Posterior cingulate gyrus (tissue), 11 donors: ENCODE measurements at regions not wholly inside any gene's neighbourhood (a gene's known extent, or its start where the extent isn't known, plus 50 kb on each side); places are given as distances from the start of the nearest gene placed in this dataset.
"Not testable (repeated sequence)": the region's sequence is repeated elsewhere in the genome, so short reads cannot be mapped to it uniquely, and the experiment has no call there.

Experiments used
- DNase-seq, 10 donors: peaks; one replicate each; pipeline versions ENCODE4 v3.0.0 to v3.0.0-alpha.2; 2020 to 2021; ENCODE audit warnings: mixed read lengths in 3 of 10
- intact Hi-C: fragments of 100-400 bp; cut with DNase I; formaldehyde crosslinking; loops from one replicate; pipeline ENCODE4 v1.15.1; 2023

DNA sequence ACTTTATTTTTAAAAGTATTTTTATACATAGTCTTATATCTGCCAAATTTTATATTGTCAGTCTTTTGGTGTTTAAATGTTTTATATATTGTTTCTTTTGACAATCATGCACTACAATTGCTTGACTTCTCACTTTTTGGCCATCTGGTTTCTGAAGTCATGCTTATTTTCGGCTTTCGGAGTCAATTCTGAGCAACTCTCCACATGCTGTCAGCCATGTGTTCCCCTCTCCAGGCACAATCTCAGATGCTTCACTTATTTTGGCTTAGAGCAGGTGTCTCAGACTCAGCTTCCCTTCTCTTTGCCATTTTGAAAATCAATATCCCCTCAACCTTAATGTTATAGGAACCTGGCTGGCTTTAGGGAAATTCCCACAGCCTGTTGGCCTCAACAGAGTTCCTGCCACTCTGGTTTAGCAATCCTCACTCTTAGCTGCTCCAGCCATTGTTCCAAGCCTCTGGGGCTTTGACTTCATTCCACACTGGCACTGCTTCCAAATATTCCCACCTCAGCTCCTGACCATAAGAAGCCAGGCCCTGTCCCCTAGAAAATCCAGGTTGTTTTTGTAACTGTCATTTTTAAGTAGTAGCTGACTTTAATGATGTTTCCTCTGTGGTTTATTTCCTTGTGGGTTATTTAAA, 125.5 kb upstream of the FAR2 start:
- intact Hi-C loops, result no loop called here
- DNase-seq, result no peak

DNA sequence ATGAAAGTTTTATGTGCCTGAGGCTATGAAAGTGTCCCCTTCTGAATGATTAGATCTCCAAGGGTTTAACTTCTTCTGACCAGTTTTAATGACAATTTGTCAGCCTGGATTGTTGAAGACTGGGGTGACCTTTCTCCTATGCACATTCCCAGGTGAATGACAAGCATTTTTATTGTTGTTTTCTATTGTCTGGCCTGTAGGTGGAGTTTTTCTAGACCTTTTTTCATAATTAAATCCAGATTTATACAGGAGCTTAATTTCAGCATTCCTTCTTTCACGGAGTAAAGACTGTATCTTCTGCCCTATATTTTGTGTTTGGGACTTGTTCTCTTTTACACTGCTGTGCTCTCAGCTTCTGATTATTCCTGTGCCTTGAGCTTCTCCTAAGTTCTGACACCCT, 125.0 kb upstream of the FAR2 start:
- intact Hi-C loops, result no loop called here
- no peak for DNase-seq

DNA sequence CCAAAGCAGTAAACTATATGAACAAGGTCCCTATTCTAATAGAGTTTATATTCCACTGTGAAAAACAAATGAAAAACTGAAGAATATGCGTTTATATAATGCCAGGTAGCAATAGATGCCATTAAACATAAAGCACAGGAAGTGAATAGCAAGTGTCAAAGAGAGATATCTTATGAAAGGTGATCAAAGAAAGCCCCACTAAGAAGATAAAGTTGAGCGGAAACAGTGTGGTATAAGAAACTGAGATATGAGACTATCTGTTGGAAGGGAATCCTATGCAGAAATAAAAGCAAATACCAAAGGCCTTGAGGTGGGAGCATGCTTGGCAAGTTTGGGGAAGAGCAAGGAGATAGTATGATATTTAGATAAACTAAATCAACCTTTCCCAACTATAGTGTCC, 123.1 kb upstream of the FAR2 start:
- intact Hi-C loops, result no loop called here
- DNase-seq, result no peak

DNA sequence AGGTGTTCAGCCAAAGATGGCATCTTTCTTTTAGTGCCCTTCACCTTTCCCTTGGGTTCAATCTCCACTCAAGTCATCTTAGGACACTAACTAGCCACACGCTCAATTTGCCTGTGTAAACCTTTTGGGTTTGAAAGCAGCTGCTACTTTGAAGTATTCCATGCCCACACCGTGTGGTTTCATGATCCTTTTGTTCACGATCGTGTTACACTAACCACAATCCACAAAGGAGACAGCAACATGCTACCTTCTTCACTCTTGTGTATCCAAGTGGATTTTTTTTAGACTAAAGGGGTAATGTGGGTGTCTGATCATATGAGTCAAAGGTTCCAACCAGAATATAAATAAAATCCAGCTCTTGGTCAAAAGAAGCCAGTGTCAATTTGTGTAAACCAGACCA, 122.7 kb upstream of the FAR2 start:
- intact Hi-C loops, result no loop called here
- DNase-seq, result no peak

DNA sequence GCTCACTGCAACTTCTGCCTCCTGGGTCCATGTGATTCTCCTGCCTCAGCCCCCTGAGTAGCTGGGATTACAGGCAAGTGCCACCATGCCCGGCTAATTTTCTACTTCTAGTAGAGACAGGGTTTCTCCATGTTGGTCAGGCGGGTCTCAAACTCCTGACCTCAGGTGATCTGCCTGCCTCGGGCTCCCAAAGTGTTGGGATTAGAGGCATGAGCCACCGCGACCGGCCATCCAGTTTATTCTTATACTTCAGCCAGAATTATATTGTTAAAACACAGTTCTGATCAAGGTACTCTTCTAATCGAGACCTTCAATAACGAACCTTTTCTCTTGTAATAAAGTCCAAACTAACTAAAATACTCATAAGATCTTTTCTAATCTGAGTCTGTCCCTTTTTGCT, 119.6 kb upstream of the FAR2 start:
- intact Hi-C loops, result not testable (repeated sequence)
- peak in 3 of 10 donors; percentile 29 to 67 (median 61) for DNase-seq

DNA sequence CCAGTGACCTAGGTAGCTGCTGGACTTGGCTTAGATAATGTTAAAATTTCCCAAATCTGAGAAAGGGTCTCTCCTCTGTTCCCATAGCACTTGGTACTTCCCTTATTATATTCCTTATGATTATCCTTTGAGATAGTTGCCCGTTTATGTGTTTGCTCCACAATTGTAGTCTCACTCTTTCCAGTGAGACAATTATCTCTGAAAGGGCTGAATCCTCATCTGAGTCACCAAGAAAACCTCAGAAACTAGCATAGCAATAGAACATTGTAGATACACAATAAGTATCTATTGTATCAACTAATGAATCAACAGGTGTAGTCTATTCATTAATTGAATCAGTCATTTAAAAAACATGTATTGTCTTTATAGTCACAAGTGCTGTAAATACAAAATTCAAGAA, 119.1 kb upstream of the FAR2 start:
- intact Hi-C loops, result no loop called here
- DNase-seq, result no peak

DNA sequence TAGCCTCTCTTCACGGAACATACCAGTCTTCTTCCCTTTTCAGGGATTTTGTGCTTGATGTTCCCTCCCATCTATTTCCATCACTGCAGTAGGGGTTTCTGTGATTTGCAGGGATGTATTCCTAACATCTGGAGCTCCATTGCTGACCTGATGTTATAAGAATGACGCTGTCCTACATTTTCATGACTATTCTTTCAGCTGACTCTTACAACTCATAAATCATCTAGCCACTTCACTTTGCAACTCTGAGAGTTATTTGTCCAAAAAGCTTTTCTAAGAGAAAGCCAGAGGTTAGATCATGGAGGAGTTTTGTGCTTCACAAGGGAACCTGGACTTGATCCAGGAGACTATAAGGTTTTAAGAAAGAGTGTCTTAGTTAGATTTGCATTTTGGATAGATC, 116.6 kb upstream of the FAR2 start:
- intact Hi-C loops, result no loop called here
- DNase-seq, result no peak

DNA sequence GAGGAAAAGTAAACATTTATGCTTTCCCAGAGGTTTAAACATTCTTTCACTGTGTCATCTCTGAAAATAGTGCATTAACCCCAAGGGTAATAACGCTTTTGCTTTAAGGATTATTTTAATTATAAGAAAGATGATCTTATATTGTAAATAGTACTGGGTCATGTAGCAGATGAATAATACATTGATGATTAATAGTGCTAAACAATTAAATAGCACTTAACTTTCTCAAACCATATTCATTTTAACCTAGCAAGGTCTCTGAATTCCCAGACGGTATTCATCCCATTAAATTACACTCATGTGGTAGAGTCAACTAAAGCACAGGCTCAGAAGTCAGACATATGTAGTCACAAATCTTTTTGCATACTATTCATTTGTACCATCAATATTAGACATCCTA, 115.6 kb upstream of the FAR2 start:
- DNase-seq, result no peak
- intact Hi-C loops, result no loop called here

DNA sequence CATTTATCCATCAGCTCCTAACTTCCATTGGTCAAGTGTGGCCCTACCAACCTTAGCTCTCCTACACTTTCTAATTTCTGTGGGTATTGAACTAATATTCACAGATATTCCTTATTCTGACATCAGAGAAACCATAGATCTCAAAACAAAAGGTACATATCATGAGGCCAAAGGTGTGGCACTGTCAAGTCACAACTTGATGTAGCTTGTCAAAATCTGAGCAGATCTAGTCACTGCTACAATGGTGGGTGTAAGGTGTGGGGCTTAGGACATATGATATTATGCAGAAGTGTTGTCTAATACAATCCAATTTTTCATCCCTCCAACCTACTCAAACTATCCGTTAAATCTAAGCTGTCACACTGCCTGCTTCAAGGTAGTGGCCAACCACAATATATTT, 114.0 kb upstream of the FAR2 start:
- DNase-seq, result no peak
- intact Hi-C loops, result no loop called here

DNA sequence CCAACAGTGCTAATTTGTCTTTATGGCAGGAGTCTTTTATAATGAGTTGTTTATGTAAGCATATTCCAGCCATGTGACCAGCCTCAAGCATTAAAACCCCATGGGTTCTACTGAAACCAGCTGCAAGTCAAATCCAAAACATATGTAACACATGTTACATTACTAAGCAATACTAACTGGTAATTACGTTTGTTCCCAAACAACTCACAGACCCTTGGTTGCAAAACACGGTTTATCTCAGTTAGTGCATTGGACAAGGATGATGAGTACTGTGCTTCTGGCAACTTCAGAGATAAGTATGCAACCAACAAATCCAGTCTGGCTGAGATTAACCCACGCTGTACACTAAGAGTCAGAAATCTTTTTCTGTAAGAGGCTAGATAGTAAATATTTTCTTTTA, 110.1 kb upstream of the FAR2 start:
- intact Hi-C loops, result no loop called here
- DNase-seq, result no peak

DNA sequence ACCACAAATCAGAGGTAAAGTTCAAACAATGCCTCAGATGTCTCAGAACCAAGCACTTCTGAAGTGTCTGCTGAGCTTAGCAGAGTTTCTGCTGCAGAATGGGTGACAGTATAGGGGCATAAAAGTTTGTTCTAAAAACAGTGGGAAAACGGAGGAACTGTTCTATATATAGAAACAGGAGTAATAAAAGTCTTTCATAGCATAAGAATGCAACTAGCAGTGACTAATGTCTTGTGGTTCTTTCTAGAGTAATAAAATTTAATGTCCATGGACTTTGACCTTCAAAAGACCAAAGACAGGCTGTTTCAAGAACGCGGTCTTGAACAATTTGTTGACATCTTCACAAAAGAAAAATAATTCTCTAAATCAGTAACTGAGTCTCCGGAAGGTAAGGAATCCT, 107.5 kb upstream of the FAR2 start:
- no peak for DNase-seq
- intact Hi-C loops, result no loop called here

DNA sequence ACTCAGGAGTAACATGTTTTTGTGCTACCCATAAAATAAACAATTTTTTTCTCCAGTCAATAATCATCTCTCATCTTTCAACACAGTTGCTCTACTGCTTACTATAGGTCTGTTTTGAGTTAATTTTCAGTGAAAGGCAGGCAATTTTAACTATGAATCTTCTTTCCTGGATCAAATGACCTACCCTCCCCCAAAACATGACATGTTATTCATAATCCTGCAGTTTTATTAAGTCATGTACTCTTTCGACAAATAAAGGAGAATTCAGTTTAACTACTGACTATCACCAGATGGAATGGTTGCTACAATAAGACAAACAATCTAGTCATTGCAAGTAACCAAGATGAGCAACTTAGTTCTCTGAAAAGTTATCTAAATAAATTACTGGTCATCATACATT, 106.0 kb upstream of the FAR2 start:
- intact Hi-C loops, result no loop called here
- no peak for DNase-seq

DNA sequence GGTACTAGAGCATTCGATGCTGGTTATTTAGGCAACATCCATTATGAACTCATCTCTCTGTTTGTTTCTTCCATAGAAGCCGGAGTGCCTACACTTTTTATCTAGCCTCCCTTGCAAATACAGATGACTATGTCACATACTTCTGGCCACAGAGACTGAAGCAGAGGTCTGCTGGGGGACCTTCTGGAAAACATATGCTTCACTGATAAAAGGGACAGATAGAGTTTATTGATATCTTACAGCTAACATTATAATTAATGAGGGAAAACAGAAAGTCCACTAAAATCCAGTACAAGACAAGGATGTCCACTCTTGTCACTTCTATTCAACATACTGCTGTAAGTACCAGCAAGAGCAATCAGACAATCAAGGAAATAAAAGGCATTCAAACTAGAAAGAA, 104.3 kb upstream of the FAR2 start:
- no peak for DNase-seq
- intact Hi-C loops, result no loop called here

DNA sequence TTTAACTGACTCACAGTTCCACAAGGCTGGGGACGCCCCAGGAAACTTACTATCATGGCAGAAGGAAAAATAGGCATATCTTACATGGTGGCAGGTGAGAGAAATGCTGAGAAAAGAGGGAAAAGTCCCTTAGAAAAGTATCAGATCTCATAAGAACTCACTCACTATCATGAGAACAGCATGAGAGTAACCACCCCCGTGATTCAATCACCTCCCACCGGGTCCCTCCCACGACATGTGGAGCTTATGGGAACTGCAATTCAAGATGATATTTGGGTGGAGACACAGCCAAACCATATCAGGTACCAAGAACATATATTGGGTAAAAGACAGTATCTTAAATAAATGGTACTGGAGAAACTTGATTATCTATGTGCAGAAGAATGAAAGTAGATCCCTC, 100.3 kb upstream of the FAR2 start:
- no peak for DNase-seq

DNA sequence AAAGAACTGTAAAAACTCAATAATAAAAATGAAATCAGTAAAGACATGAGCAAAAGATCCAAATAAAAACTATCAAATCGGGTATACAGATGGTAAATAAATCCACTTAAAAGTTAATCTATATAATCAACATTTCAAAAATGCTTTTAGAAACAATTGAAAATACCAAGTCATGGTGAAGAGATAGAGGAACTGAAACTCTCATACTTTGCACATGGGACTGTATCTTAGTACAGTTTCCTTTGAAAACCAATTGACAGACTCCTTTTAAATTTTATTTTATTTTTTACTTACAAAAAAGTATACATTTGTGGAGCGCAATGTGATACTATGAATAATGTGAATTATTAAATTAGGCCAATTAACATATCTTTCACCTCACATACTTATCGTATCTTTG, 98.6 kb upstream of the FAR2 start:
- DNase-seq, result no peak
- intact Hi-C loops, result no loop called here

More for the DNA sequence above, 100.3 kb upstream of the FAR2 start:
- intact Hi-C loops, result no loop called here

DNA sequence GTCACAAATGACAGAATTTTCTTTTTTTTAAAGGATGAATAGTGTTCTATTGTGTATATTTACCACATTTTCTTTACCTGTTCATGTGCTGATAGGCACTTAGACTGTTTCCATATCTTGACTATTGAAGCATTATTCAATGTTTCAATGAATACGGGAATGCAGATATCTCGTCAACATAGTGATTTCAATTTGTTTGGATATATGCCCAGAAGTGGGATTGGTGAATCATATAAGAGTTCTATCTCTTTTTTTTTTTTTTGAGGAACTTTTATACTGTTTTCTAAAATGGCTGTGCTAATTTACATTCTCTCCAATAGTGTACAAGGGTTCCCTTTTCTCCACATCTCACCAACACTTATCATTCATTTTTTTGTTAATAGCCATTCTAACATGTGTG, 97.9 kb upstream of the FAR2 start:
- no peak for DNase-seq
- intact Hi-C loops, result no loop called here

DNA sequence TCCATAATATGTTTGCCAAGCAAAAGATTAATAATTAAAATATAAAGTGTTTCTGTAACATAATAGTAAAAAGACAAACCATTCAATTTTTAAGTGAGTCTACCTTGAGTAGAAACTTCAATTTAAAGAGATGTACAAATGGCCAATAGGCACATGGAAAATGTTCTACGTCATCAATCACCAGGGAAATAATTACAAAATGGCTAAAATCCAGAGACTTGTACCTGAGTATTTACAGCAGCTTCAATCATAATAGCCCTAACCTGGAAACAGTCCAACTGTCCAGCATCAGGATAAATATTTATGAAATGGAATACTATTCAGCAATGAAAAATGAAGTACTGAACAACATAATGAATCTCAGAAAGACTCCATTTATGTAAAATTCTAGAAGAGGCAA, 95.5 kb upstream of the FAR2 start:
- DNase-seq, result no peak
- intact Hi-C loops, result no loop called here

DNA sequence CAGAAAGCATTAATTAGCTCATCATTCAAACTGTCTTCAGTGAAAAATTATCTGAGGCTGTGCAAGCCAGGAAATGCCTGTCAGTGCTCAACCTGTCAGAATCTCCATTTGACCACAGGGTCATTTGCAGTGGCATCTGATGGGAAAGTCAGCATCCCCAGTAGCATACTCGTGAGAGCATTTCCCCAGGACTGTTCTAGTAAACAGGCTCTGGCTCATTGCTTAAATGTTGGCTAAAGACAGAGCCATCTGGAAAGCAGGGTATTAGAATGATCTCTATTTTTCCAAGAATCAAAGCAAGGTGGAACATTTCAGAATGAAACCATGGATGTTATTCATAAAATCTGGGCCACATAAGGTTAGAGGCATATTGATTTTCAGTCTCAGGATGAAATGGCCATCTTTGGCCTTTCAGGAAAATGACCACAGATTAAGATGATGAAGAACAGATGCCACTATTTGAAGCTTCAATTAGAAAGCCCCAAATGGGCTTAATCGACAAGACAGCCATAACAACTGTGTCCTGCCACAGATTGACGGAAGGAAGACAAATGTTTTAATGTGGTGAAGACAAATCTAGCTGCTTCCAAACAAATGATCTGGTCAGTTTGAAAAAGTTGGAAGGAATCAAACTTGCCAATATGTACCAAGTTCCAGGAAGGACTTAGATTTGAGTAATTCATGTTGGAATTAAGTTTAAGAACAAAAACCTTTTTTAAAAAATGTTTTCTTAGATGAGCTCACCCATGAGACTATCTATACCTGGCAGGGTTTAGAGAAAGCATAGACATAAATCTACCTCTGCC, 94.0 kb upstream of the FAR2 start:
- intact Hi-C loops, result no loop called here
- DNase-seq, result no peak

DNA sequence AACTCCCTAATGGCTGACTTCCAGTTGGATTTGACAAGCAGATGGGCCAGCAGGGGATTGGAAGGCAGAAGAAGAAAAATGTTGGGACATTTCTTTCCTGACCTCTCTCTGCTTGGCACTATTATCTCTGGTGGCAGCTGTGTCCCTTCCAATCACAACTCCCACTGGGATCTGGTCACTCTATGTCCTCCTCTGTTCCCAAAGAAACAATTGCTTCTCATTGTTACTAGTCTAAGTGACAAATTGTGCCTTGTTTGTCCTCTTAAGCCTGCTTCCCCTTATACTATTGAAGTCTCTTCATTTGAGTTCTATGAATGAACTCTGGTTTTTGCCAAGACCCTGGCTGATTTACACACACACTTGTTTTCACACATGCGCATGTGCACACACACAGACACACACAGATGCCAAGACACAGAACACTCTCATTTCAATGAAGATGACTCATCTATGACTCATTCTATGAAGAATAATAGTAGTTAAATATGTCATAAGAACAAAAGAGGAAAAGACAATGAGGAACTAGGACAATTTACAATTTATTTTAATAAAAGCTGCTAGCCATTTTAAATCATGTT, 83.0 kb upstream of the FAR2 start:
- peak in 9 of 10 donors; percentile 40 to 95 (median 67) for DNase-seq

DNA sequence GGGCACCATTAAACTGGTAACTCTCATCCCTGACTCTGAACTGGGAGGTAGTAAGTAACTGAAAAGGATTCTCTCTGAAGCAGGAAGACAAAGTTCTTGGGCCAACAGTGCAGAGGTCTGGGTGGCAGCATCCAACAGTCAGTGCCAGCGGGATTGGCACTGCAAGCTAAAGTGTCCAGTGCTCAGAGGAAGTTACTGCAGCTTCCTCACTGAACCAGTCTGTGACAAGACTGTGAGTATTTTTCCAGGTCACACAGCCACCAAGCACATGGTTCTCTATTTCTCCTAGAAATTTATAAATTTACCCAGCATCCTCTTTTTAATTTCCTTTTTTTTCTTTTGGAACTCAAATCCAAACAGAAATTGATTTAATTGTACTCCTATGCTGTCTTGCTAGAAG, 81.6 kb upstream of the FAR2 start:
- intact Hi-C loops, result loop anchor here (10.0 kb wide), 2 partner anchors 193 to 387 kb away; no protein-coding TSS in a partner anchor
- peak in 2 of 10 donors; percentile 11 to 61 for DNase-seq

More for the DNA sequence above, 83.0 kb upstream of the FAR2 start:
- intact Hi-C loops, result loop anchor here (10.0 kb wide), 2 partner anchors 191 to 389 kb away; no protein-coding TSS in a partner anchor

DNA sequence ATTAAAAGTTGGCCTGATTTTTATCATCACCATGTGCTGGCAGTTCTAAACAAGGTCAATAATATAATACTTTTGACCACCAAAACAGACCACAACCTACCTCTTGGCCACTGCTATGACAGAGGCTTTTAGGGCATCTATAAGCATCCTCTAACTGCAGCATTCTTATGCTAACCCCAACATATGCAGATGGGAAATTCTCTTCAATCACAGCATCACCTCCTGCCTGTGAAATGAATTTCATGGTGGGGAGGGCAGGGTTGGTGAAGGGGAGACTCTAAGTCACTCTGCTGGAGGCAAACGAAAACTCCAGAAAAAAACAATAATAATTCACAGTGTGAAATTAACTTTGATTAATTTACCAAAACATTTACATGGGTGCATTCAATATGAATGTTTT, 78.8 kb upstream of the FAR2 start:
- DNase-seq, result no peak
- intact Hi-C loops, result no loop called here

DNA sequence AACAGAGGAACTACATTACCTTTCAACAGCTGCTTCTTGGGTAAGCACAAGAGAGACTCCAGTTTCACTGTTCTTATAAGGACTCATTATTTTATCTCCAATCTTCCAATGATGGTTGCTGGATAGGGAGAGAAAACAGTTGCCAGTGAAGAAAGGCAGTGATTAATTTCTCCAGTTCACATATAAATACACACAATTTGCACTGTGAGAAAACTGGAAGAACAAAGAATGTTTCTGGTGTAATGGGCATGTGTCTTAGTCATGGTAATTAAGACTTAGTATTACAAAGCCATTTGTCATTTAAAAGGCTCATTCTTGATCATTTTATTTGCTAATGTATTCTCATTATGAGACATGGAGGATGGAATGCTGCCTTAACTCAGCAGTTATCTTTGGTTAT, 78.0 kb upstream of the FAR2 start:
- intact Hi-C loops, result no loop called here
- DNase-seq, result no peak
